ENCODE measurements at regions not wholly inside any gene's neighbourhood (a gene's known extent, or its start where the extent isn't known, plus 50 kb on each side); places are given as distances from the start of the nearest gene placed in this dataset.

GRCh38 chr4:159682996-159683395 is 580.1 kb downstream of the RAPGEF2 start (continued):
- TF ChIP-seq MLX (CRISPR knock-in tag; IDR thresholded peaks at IDR 0.05): no peak
- no peak for TF ChIP-seq AR (CRISPR knock-in tag; IDR thresholded peaks at IDR 0.05)
- TF ChIP-seq MAX (CRISPR knock-in tag; IDR thresholded peaks at IDR 0.05): no peak
- no peak for TF ChIP-seq ZNF138 (CRISPR knock-in tag; conservative IDR thresholded peaks at IDR 0.05)
- TF ChIP-seq USF1 (CRISPR knock-in tag; IDR thresholded peaks at IDR 0.05): no peak
- no peak for TF ChIP-seq ERG (CRISPR knock-in tag; IDR thresholded peaks at IDR 0.05)
- no peak for TF ChIP-seq CREB1 (CRISPR knock-in tag; IDR thresholded peaks at IDR 0.05)
- TF ChIP-seq HMGA2 (CRISPR knock-in tag; IDR thresholded peaks at IDR 0.05): no peak

GRCh38 chr4:159684061-159684460 is 581.2 kb downstream of the RAPGEF2 start:
- no peak for ATAC-seq
- Mint-ChIP-seq H3K27me3 (ENCODE audit: low read depth) (no peaks in the 10 kb centered on the region), H3K4me3 (no peak overlapping the region), H3K9me3 (no peaks in the 10 kb centered on the region; the same call in 1 of the 2 replicates), H3K4me1 (peaks cover 15% of the 10 kb centered on the region), H3K36me3 (no peaks in the 10 kb centered on the region), H3K27ac (no peak overlapping the region)
- ChIA-PET POLR2A (no interaction called here), CTCF (no interaction called here)
- no peak for TF ChIP-seq ZNF396 (CRISPR knock-in tag; IDR thresholded peaks at IDR 0.05; ENCODE audit: borderline replicate concordance)
- no peak for DNase-seq (ENCODE audit: low spot score)

- DNase-seq (ENCODE audit: low spot score) (no peak), ATAC-seq (no peak)
- ChIA-PET CTCF (interaction anchor here (0.5 kb wide), 1 partner anchor 219 kb away, joined by 3 read pairs; no protein-coding TSS in a partner anchor), POLR2A (no interaction called here)
- Mint-ChIP-seq H3K27ac (no peak overlapping the region), H3K36me3 (no peaks in the 10 kb centered on the region), H3K4me1 (peaks cover 15% of the 10 kb centered on the region), H3K27me3 (ENCODE audit: low read depth) (no peaks in the 10 kb centered on the region), H3K9me3 (peaks cover 6% of the 10 kb centered on the region; the same call in 1 of the 2 replicates), H3K4me3 (no peak overlapping the region)
- no peak for TF ChIP-seq GABPB1 (CRISPR knock-in tag; IDR thresholded peaks at IDR 0.05)
- no peak for TF ChIP-seq ZNF671 (CRISPR knock-in tag; IDR thresholded peaks at IDR 0.05)
- no peak for TF ChIP-seq ELF4 (CRISPR knock-in tag; IDR thresholded peaks at IDR 0.05; ENCODE audit: low read depth)
- TF ChIP-seq JUN (CRISPR knock-in tag; IDR thresholded peaks at IDR 0.05): no peak
- TF ChIP-seq AR (CRISPR knock-in tag; IDR thresholded peaks at IDR 0.05): no peak
- no peak for TF ChIP-seq FOXJ3 (CRISPR knock-in tag; IDR thresholded peaks at IDR 0.05; ENCODE audit: borderline replicate concordance)
- TF ChIP-seq CDX4 (CRISPR knock-in tag; IDR thresholded peaks at IDR 0.05; ENCODE audit: borderline replicate concordance): no peak
- TF ChIP-seq ATF3 (CRISPR knock-in tag; conservative IDR thresholded peaks at IDR 0.05): no peak
- no peak for TF ChIP-seq FOXK1 (CRISPR knock-in tag; IDR thresholded peaks at IDR 0.05)
Observed at GRCh38 chr4:159685340-159686092, 582.6 kb downstream of the RAPGEF2 start.

Data from WTC11 (cell line).